Loucy (cell line): ENCODE measurements at regions not wholly inside any gene's neighbourhood (a gene's known extent, or its start where the extent isn't known, plus 50 kb on each side); places are given as distances from the start of the nearest gene placed in this dataset.

Source experiments
- CTCF ChIP-seq: fragments of 200-600 bp; sonication (generic); conservative IDR thresholded peaks from 2 replicates; pipeline ENCODE4 v1.5.1; 2014; ENCODE audit warnings: mild to moderate bottlenecking, antibody characterized with exemption, low read length
- EZH2phosphoT487 ChIP-seq: fragments of 200-600 bp; IDR thresholded peaks from 2 replicates; pipeline ENCODE4 v1.6.1; 2018; ENCODE audit warnings: antibody characterized with exemption, mild to moderate bottlenecking, moderate library complexity, borderline replicate concordance

- no peak for TF ChIP-seq CTCF
- TF ChIP-seq EZH2phosphoT487 = no peak
Observed at GRCh38 chr16:65758620-65759019, 607.9 kb upstream of the CDH5 start.
